ENCODE measurements at regions not wholly inside any gene's neighbourhood (a gene's known extent, or its start where the extent isn't known, plus 50 kb on each side); places are given as distances from the start of the nearest gene placed in this dataset.

GRCh38 chr9:103296189-103296588 lies 301.1 kb downstream of the CYLC2 start:
- no peak for DNase-seq (ENCODE audit: low read depth, low spot score)
- ChIA-PET CTCF (no interaction called here), POLR2A (no interaction called here)
- no peak for ATAC-seq
- no peaks in the 10 kb centered on the region for H3K36me3 ChIP-seq (ENCODE audit: control insufficient read depth, insufficient read depth, low read length)
- H3K4me1 ChIP-seq (ENCODE audit: control insufficient read depth, insufficient read depth, low read length): no peaks in the 10 kb centered on the region
- no TSS peak for BruUV-seq (replicated peaks)
- no peaks in the 10 kb centered on the region for H3K9me3 ChIP-seq (ENCODE audit: control insufficient read depth, insufficient read depth, low read depth, low read length)
- in situ Hi-C loops (cut with HindIII; ENCODE audit: low pct_unique_long_range_greater_than_20kb, low sequenced_read_pairs): no loop called here
- no peak overlapping the region for H3K27ac ChIP-seq (ENCODE audit: low read length)
- TF ChIP-seq SIN3A (IDR thresholded peaks at IDR 0.05; ENCODE audit: borderline replicate concordance, insufficient read depth, low read depth, low read length) (no peak), POLR2AphosphoS5 (IDR thresholded peaks at IDR 0.05; ENCODE audit: low read depth, low read length) (no peak), TCF7L2 (IDR thresholded peaks at IDR 0.05; ENCODE audit: low read depth, low read length) (no peak)
- TF ChIP-seq, protein P1, sequence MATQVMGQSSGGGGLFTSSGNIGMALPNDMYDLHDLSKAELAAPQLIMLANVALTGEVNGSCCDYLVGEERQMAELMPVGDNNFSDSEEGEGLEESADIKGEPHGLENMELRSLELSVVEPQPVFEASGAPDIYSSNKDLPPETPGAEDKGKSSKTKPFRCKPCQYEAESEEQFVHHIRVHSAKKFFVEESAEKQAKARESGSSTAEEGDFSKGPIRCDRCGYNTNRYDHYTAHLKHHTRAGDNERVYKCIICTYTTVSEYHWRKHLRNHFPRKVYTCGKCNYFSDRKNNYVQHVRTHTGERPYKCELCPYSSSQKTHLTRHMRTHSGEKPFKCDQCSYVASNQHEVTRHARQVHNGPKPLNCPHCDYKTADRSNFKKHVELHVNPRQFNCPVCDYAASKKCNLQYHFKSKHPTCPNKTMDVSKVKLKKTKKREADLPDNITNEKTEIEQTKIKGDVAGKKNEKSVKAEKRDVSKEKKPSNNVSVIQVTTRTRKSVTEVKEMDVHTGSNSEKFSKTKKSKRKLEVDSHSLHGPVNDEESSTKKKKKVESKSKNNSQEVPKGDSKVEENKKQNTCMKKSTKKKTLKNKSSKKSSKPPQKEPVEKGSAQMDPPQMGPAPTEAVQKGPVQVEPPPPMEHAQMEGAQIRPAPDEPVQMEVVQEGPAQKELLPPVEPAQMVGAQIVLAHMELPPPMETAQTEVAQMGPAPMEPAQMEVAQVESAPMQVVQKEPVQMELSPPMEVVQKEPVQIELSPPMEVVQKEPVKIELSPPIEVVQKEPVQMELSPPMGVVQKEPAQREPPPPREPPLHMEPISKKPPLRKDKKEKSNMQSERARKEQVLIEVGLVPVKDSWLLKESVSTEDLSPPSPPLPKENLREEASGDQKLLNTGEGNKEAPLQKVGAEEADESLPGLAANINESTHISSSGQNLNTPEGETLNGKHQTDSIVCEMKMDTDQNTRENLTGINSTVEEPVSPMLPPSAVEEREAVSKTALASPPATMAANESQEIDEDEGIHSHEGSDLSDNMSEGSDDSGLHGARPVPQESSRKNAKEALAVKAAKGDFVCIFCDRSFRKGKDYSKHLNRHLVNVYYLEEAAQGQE (IDR thresholded peaks at IDR 0.05; ENCODE audit: insufficient read depth in 1 of 2, low read depth in 2 of 2, low read length in 1 of 2): no peak
- TF ChIP-seq, protein P2, sequence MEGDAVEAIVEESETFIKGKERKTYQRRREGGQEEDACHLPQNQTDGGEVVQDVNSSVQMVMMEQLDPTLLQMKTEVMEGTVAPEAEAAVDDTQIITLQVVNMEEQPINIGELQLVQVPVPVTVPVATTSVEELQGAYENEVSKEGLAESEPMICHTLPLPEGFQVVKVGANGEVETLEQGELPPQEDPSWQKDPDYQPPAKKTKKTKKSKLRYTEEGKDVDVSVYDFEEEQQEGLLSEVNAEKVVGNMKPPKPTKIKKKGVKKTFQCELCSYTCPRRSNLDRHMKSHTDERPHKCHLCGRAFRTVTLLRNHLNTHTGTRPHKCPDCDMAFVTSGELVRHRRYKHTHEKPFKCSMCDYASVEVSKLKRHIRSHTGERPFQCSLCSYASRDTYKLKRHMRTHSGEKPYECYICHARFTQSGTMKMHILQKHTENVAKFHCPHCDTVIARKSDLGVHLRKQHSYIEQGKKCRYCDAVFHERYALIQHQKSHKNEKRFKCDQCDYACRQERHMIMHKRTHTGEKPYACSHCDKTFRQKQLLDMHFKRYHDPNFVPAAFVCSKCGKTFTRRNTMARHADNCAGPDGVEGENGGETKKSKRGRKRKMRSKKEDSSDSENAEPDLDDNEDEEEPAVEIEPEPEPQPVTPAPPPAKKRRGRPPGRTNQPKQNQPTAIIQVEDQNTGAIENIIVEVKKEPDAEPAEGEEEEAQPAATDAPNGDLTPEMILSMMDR (IDR thresholded peaks at IDR 0.05): no peak
- intact Hi-C loops (cut with micrococcal nuclease; ENCODE audit: unreplicated experiment): no loop called here
- no peaks in the 10 kb centered on the region for H3K27me3 ChIP-seq (ENCODE audit: control insufficient read depth, insufficient read depth, low read length)
- no peak overlapping the region for H3K4me3 ChIP-seq (ENCODE audit: low read depth in 2 of 2, low read length in 2 of 2)

- ChIA-PET CTCF (no interaction called here), POLR2A (no interaction called here)
- no peak overlapping the region for H3K4me3 ChIP-seq (ENCODE audit: low read depth in 2 of 2, low read length in 2 of 2)
- in situ Hi-C loops (cut with HindIII; ENCODE audit: low pct_unique_long_range_greater_than_20kb, low sequenced_read_pairs): no loop called here
- BruUV-seq (replicated peaks): no TSS peak
- H3K4me1 ChIP-seq (ENCODE audit: control insufficient read depth, insufficient read depth, low read length): no peaks in the 10 kb centered on the region
- H3K27ac ChIP-seq (ENCODE audit: low read length): no peak overlapping the region
- no peak for ATAC-seq
- DNase-seq (ENCODE audit: low read depth, low spot score): no peak
- no peaks in the 10 kb centered on the region for H3K9me3 ChIP-seq (ENCODE audit: control insufficient read depth, insufficient read depth, low read depth, low read length)
- H3K27me3 ChIP-seq (ENCODE audit: control insufficient read depth, insufficient read depth, low read length): no peaks in the 10 kb centered on the region
- TF ChIP-seq TCF7L2 (IDR thresholded peaks at IDR 0.05; ENCODE audit: low read depth, low read length): no peak
- TF ChIP-seq, protein P1 (IDR thresholded peaks at IDR 0.05; ENCODE audit: insufficient read depth in 1 of 2, low read depth in 2 of 2, low read length in 1 of 2): no peak
- H3K36me3 ChIP-seq (ENCODE audit: control insufficient read depth, insufficient read depth, low read length): no peaks in the 10 kb centered on the region
- intact Hi-C loops (cut with micrococcal nuclease; ENCODE audit: unreplicated experiment): no loop called here
Measured at GRCh38 chr9:103301051-103301450, 305.9 kb downstream of the CYLC2 start.
